Large intestine (tissue), 3 donors: ENCODE measurements at regions not wholly inside any gene's neighbourhood (a gene's known extent, or its start where the extent isn't known, plus 50 kb on each side); places are given as distances from the start of the nearest gene placed in this dataset.

ENCODE experiments used
- DNase-seq, 2 donors: peaks; one replicate each; pipeline versions ENCODE4 v3.0.0 to v3.0.0-alpha.2; 2013
- H3K27ac ChIP-seq: one replicate; pipeline ENCODE4 v1.5.1; 2013; ENCODE audit warnings: low read length
- H3K27me3 ChIP-seq: 2 replicates; pipeline ENCODE4 v1.6.1; 2013; ENCODE audit warnings: low read length; ENCODE audit not compliant: control insufficient read depth, insufficient read depth
- H3K36me3 ChIP-seq: 2 replicates; pipeline ENCODE4 v1.6.1; 2013; ENCODE audit warnings: low read length; ENCODE audit not compliant: control insufficient read depth, insufficient read depth
- H3K4me1 ChIP-seq: one replicate; pipeline ENCODE4 v1.6.1; 2013; ENCODE audit warnings: low read length; ENCODE audit not compliant: control insufficient read depth, insufficient read depth
- H3K4me3 ChIP-seq: one replicate; pipeline ENCODE4 v1.5.1; 2013; ENCODE audit warnings: low read length
- H3K9me3 ChIP-seq: one replicate; pipeline ENCODE4 v1.6.1; 2013; ENCODE audit warnings: mild to moderate bottlenecking, low read depth, low read length, moderate library complexity; ENCODE audit not compliant: control insufficient read depth
- WGBS: methylation state at CpG from one replicate; pipeline ENCODE4 v1.1.5; 2013; ENCODE audit warnings: low lambda C conversion rate; ENCODE audit not compliant: insufficient coverage; 5-methylcytosine and 5-hydroxymethylcytosine counted together

DNA sequence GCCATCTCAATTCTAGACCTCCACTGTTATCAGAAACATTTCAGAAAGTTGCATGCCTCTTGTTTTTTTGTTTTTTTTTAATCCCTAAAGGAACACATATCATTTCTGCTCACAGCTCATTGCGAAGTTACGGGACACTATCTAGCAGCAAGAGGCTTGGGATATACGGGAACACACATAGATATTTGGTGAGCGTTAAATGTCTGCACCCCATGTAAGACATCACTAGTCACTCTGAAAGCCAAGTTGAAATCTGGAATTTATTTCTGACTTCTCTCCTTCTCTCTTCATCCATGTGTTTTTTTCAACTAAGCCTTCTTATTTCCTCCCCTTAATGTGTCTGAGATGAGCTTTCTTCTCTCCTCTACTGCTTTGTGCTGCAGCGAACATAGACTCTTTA lies 683.7 kb downstream of the PDHA2 start:
- no CpG with 5 or more reads among the region's 5 CpGs for WGBS
- H3K27me3 ChIP-seq: no peaks in the 10 kb centered on the region
- H3K36me3 ChIP-seq: no peaks in the 10 kb centered on the region
- H3K9me3 ChIP-seq: peaks cover 8% of the 10 kb centered on the region
- DNase-seq: no peak
- H3K27ac ChIP-seq: no peak overlapping the region
- H3K4me1 ChIP-seq: no peaks in the 10 kb centered on the region
- no peak overlapping the region for H3K4me3 ChIP-seq

DNA sequence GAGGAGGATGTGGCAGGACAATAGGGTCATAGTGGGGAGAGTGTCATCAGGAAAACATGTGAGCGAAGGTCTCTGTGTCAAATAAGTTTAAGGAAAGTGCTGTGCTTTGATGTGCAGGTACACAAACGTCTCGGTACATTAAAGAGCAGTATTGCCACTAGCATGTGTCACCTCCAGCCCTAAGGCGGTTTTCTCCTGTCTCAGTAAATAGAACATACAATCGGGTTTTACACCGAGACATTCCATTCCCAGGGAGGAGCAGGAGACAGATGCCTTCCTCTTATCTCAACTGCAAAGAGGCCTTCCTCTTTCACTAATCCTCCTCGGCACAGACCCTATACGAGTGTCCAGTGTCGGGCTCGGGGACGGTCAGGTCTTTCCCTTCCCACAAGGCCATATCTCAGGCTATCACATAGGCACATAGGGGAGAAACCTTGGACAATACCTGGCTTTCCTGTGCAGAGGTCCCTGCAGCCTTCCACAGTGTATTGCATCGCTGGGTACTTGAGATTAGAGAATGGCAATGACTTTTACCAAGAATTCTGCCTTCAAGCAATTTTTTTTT lies 684.5 kb downstream of the PDHA2 start:
- Histone ChIP-seq H3K4me3 (no peak overlapping the region), H3K4me1 (no peaks in the 10 kb centered on the region), H3K27ac (no peak overlapping the region), H3K27me3 (no peaks in the 10 kb centered on the region), H3K9me3 (peaks cover 8% of the 10 kb centered on the region), H3K36me3 (no peaks in the 10 kb centered on the region)
- WGBS: no CpG with 5 or more reads among the region's 12 CpGs
- no peak for DNase-seq

DNA sequence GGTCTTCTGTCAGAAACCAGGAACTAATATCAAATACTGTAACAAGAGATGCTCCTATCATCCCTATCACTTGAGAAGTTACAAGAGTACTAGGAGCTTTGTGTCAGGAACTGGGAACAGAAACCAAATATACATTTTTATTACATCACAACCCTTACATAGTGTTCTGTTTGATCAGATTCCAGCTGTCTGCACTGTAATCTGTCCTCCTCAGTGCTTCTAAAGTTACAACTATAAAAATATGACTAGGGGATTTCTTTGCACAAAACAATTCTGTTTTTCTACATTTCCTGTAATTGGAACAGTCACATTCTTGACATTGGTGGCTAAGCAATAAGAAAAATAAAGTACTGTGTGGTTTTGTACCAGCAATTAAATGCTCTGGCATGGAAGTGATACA lies 686.0 kb downstream of the PDHA2 start:
- Histone ChIP-seq H3K9me3 (peaks cover 6% of the 10 kb centered on the region), H3K27ac (no peak overlapping the region), H3K4me3 (no peak overlapping the region), H3K4me1 (no peaks in the 10 kb centered on the region), H3K27me3 (no peaks in the 10 kb centered on the region), H3K36me3 (no peaks in the 10 kb centered on the region)
- DNase-seq: no peak

DNA sequence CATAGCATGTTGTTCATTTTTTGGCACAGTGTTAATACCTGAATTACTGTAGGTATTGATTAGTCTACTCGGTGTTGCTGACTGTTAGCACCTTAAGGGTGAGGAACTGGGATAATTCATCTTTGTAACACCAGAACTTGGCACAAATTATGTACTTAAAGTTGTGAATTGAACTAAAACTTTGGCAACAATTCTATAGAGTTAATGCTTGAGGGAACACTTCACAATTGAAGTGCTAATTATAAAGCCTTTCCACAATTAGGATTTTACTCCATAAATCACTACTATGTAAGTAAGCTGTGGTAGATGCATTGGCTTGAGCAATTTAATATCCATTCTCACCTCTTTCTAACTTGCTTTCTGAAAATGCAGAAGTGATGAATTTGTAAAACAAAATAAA lies 686.7 kb downstream of the PDHA2 start:
- no CpG with 5 or more reads among the region's 1 CpG for WGBS
- Histone ChIP-seq H3K27ac (no peak overlapping the region), H3K4me3 (no peak overlapping the region), H3K4me1 (no peaks in the 10 kb centered on the region), H3K36me3 (no peaks in the 10 kb centered on the region), H3K27me3 (no peaks in the 10 kb centered on the region), H3K9me3 (no peaks in the 10 kb centered on the region)
- DNase-seq: no peak

DNA sequence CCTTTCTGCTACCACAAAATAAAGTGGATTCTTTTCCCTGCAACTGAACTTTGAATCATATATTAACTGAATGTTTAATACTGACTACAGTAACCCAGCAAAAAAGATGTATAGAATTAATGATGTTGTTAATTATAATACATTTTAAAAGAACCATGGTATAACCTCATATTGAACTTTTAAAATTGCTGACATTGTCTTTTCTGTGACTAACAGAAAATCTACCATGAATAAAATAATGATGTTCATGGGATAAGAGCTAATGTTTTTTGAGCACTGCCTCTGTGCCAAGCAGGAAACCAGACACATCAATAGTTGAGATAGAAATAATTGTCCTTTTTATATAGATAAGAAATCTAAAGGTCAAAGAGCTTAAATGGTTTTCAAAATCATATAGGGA lies 691.9 kb downstream of the PDHA2 start:
- Histone ChIP-seq H3K27me3 (no peaks in the 10 kb centered on the region), H3K9me3 (peaks cover 4% of the 10 kb centered on the region), H3K4me1 (no peaks in the 10 kb centered on the region), H3K36me3 (no peaks in the 10 kb centered on the region), H3K4me3 (no peak overlapping the region), H3K27ac (no peak overlapping the region)
- no peak for DNase-seq

DNA sequence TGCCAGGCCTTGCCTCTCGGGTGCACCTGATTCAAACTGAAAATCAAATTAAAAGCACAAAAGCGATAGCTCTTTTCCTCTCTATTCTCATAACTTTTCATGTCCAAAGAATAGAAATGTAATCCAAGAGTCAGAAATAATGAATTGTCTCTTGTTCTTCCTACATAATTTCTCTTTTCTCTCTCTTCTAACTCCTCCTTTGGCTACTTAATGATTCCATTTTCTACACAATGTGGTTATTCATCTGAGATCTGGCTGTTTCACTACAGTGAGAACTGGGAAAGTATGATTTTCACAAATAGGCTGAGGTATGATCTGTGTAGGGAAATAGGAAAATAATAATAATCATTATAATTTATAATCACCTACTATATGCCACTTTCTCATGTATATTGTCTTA lies 703.5 kb downstream of the PDHA2 start:
- Histone ChIP-seq H3K27me3 (no peaks in the 10 kb centered on the region), H3K27ac (no peak overlapping the region), H3K36me3 (no peaks in the 10 kb centered on the region), H3K9me3 (no peaks in the 10 kb centered on the region), H3K4me1 (no peaks in the 10 kb centered on the region), H3K4me3 (no peak overlapping the region)
- no peak for DNase-seq
- WGBS: 86% methylated on average over 1 of the region's 2 CpGs

DNA sequence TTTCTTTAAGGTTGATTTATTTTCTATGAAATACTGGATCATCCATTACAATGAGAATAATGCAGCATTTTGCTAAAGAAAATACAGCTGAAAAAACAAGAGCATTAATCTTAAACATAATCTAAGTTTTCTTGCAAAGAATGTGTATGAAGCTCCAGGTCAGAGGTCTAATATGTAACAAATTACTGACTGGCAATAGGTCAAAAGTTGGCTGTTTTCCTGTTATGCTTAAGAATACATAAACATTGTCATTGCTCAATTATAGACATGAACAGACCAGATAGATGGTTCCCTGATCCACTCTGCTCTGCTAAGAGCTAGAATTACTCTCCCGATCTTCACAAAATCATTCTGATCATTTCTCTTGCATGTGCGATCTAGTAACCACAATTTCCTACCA lies 718.6 kb downstream of the PDHA2 start:
- Histone ChIP-seq H3K27me3 (no peaks in the 10 kb centered on the region), H3K27ac (no peak overlapping the region), H3K4me3 (no peak overlapping the region), H3K36me3 (no peaks in the 10 kb centered on the region), H3K9me3 (no peaks in the 10 kb centered on the region), H3K4me1 (no peaks in the 10 kb centered on the region)
- DNase-seq: no peak
- no CpG with 5 or more reads among the region's 2 CpGs for WGBS

DNA sequence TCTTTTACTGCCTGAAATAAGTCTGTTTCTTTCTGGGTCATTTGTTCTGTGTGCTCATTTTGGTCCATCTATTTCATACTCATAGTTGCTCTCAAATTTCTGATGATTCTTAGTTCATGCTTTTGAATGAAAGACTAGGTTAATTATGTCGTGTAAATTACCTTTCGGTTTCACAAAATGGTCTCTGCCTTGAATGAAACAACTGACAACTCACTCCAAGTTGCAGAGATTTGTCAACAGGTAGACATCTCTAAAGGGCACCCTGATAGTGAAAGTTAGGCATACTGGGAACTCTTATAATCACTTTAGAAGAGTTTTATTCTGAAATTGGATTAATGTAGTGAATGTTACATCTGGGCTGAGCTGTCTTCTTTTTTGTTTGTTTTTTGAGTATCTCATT lies 726.9 kb downstream of the PDHA2 start:
- H3K9me3 ChIP-seq: no peaks in the 10 kb centered on the region
- no peaks in the 10 kb centered on the region for H3K27me3 ChIP-seq
- no peak overlapping the region for H3K4me3 ChIP-seq
- WGBS: no CpG with 5 or more reads among the region's 2 CpGs
- no peak for DNase-seq
- H3K4me1 ChIP-seq: no peaks in the 10 kb centered on the region
- no peaks in the 10 kb centered on the region for H3K36me3 ChIP-seq
- H3K27ac ChIP-seq: no peak overlapping the region

DNA sequence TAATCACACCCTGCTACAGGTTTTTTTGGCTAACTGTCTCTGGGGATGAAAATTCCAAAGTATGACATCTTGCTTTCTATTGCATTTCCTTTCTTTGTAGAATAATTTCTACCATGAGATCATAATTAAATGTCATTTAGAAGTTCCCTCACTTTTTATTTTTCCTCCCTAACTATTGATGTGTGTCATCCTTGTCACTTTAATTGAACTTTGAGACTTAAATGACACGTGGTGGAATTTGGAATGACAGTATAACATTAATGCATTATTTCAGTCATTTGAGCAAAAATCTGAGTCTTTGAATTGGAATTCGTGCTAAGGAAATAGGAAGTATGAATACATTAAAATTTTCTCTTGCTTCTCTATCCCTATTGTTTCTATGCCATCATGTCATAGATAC lies 745.4 kb downstream of the PDHA2 start:
- Histone ChIP-seq H3K36me3 (no peaks in the 10 kb centered on the region), H3K4me1 (no peaks in the 10 kb centered on the region), H3K4me3 (no peak overlapping the region), H3K27me3 (no peaks in the 10 kb centered on the region), H3K27ac (no peak overlapping the region), H3K9me3 (no peaks in the 10 kb centered on the region)
- WGBS: 100% methylated on average over 1 of the region's 2 CpGs
- no peak for DNase-seq

DNA sequence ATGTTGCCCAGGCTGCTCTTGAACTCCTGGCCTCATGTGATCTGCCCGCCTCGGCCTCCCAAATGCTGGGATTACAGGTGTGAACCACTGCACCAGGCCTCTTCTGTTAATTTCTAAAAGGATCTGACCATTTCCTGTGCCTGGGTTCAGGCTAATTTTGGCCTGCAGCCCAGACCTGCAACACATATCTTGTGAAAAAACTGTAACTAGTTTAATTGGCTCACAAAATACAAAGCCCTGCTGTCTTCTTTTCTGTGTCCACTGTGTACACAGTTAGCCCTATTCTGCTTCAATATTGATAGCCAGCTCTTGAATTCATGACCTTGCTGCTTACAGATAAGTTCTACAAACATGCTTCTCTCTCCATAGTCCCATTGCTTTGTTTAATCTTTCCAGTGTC lies 753.5 kb downstream of the PDHA2 start:
- Histone ChIP-seq H3K4me1 (no peaks in the 10 kb centered on the region), H3K9me3 (no peaks in the 10 kb centered on the region), H3K27ac (no peak overlapping the region), H3K27me3 (peaks cover under 1% of the 10 kb centered on the region), H3K4me3 (no peak overlapping the region), H3K36me3 (no peaks in the 10 kb centered on the region)
- no CpG with 5 or more reads among the region's 2 CpGs for WGBS
- no peak for DNase-seq

DNA sequence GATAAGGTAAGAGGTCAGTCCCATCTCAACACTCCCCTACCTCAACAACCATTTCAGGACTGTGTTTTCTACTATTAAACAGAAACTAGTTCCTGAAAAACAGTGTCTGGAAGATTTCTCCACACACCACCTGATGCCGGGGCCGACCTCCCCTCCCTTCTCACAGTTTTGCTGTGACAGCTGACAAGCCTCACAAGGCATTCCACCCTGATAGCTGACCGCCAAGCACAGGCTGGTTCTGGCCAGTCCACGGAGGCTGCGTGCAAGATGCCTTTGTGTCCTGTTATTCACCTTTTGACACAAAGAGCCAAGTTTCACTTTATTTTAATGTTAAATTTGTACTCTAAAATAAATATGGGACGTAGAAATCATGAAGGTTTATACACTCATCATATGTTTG lies 758.6 kb downstream of the PDHA2 start:
- no peak overlapping the region for H3K4me3 ChIP-seq
- DNase-seq: no peak
- H3K36me3 ChIP-seq: no peaks in the 10 kb centered on the region
- 100% methylated on average over 1 of the region's 6 CpGs for WGBS
- no peaks in the 10 kb centered on the region for H3K9me3 ChIP-seq
- H3K27me3 ChIP-seq: peaks cover 2% of the 10 kb centered on the region
- no peak overlapping the region for H3K27ac ChIP-seq
- H3K4me1 ChIP-seq: no peaks in the 10 kb centered on the region
